ENCODE measurements at regions not wholly inside any gene's neighbourhood (a gene's known extent, or its start where the extent isn't known, plus 50 kb on each side); places are given as distances from the start of the nearest gene placed in this dataset.

GRCh38 chr17:72056727-72057290 is 64.0 kb upstream of the SOX9 start:
- POLR2A ChIA-PET (ENCODE audit: unreplicated experiment), result no interaction called here

GRCh38 chr17:72060084-72060483 is 60.7 kb upstream of the SOX9 start:
- H3K9me3 ChIP-seq (ENCODE audit: insufficient read depth, low read depth), result no peaks in the 10 kb centered on the region
- TF ChIP-seq CTCF (conservative IDR thresholded peaks at IDR 0.05) (no peak), EZH2 (IDR thresholded peaks at IDR 0.05; ENCODE audit: low read depth) (no peak)
- H2AFZ ChIP-seq, result no peak overlapping the region
- no peaks in the 10 kb centered on the region for H3K27me3 ChIP-seq (ENCODE audit: insufficient read depth, low read depth)
- H3K4me3 ChIP-seq, result no peak overlapping the region
- no TSS peak for BruUV-seq (replicated peaks)
- H3K4me1 ChIP-seq (replicated peaks; ENCODE audit: insufficient read depth), result 0 out of 2 replicates have a peak, but pooled peaks cover 5% of the 10 kb centered on the region
- DNase-seq, result no peak
- no peak overlapping the region for H3K27ac ChIP-seq
- no peaks in the 10 kb centered on the region for H3K79me2 ChIP-seq (ENCODE audit: low read depth)
- CTCF ChIA-PET, result no interaction called here
- no peak overlapping the region for H3K4me2 ChIP-seq
- no peaks in the 10 kb centered on the region for H3F3A ChIP-seq (ENCODE audit: insufficient read depth, low read depth)
- H3K9me2 ChIP-seq (ENCODE audit: insufficient read depth), result no peaks in the 10 kb centered on the region
- no peaks in the 10 kb centered on the region for H4K20me1 ChIP-seq (ENCODE audit: insufficient read depth)
- H3K36me3 ChIP-seq (ENCODE audit: low read depth), result no peaks in the 10 kb centered on the region
- POLR2A ChIA-PET (ENCODE audit: unreplicated experiment), result no interaction called here
- intact Hi-C loops (cut with micrococcal nuclease; ENCODE audit: unreplicated experiment), result no loop called here

More at GRCh38 chr17:72056727-72057290, 64.0 kb upstream of the SOX9 start:
- no peaks in the 10 kb centered on the region for H3K36me3 ChIP-seq (ENCODE audit: low read depth)
- no peaks in the 10 kb centered on the region for H3F3A ChIP-seq (ENCODE audit: insufficient read depth, low read depth)
- no peaks in the 10 kb centered on the region for H3K79me2 ChIP-seq (ENCODE audit: low read depth)
- H2AFZ ChIP-seq, result no peak overlapping the region
- H3K27ac ChIP-seq, result no peak overlapping the region
- DNase-seq, result no peak
- BruUV-seq (replicated peaks), result no TSS peak
- H3K9me3 ChIP-seq (ENCODE audit: insufficient read depth, low read depth), result no peaks in the 10 kb centered on the region
- H3K4me3 ChIP-seq, result no peak overlapping the region
- intact Hi-C loops (cut with micrococcal nuclease; ENCODE audit: unreplicated experiment), result no loop called here
- CTCF ChIA-PET, result no interaction called here
- no peaks in the 10 kb centered on the region for H4K20me1 ChIP-seq (ENCODE audit: insufficient read depth)
- H3K27me3 ChIP-seq (ENCODE audit: insufficient read depth, low read depth), result no peaks in the 10 kb centered on the region
- H3K9me2 ChIP-seq (ENCODE audit: insufficient read depth), result no peaks in the 10 kb centered on the region
- no peak overlapping the region for H3K4me2 ChIP-seq
- no peaks in the 10 kb centered on the region for H3K4me1 ChIP-seq (replicated peaks; ENCODE audit: insufficient read depth)
- TF ChIP-seq EZH2 (IDR thresholded peaks at IDR 0.05; ENCODE audit: low read depth) (no peak), CTCF (conservative IDR thresholded peaks at IDR 0.05) (no peak)

GRCh38 chr17:72063262-72063661 is 57.6 kb upstream of the SOX9 start:
- Histone ChIP-seq H3K4me1 (replicated peaks; ENCODE audit: insufficient read depth) (0 out of 2 replicates have a peak, but pooled peaks cover 5% of the 10 kb centered on the region), H3F3A (ENCODE audit: insufficient read depth, low read depth) (no peaks in the 10 kb centered on the region), H3K4me2 (no peak overlapping the region), H4K20me1 (ENCODE audit: insufficient read depth) (no peaks in the 10 kb centered on the region), H3K4me3 (no peak overlapping the region), H3K9me3 (ENCODE audit: insufficient read depth, low read depth) (no peaks in the 10 kb centered on the region; the same call in 1 of the 2 replicates), H3K79me2 (ENCODE audit: low read depth) (no peaks in the 10 kb centered on the region), H3K9me2 (ENCODE audit: insufficient read depth) (no peaks in the 10 kb centered on the region), H3K27me3 (ENCODE audit: insufficient read depth, low read depth) (no peaks in the 10 kb centered on the region), H2AFZ (no peak overlapping the region; the same call in 1 of the 2 replicates), H3K36me3 (ENCODE audit: low read depth) (no peaks in the 10 kb centered on the region), H3K27ac (no peak overlapping the region)
- intact Hi-C loops (cut with micrococcal nuclease; ENCODE audit: unreplicated experiment), result no loop called here
- no peak for TF ChIP-seq CTCF (conservative IDR thresholded peaks at IDR 0.05)
- no peak for TF ChIP-seq EZH2 (IDR thresholded peaks at IDR 0.05; ENCODE audit: low read depth)
- CTCF ChIA-PET, result no interaction called here
- DNase-seq, result no peak
- POLR2A ChIA-PET (ENCODE audit: unreplicated experiment), result no interaction called here
- BruUV-seq (replicated peaks), result no TSS peak

All from PC-9 (cell line).